ENCODE measurements at regions not wholly inside any gene's neighbourhood (a gene's known extent, or its start where the extent isn't known, plus 50 kb on each side); places are given as distances from the start of the nearest gene placed in this dataset.

GRCh38 chr20:39280875-39281274, 318.7 kb downstream of the DHX35 start:
- DNase-seq, result no peak

- no peak for DNase-seq
These were observed 316.2 kb downstream of the DHX35 start for GRCh38 chr20:39278230-39278788.

GRCh38 chr20:39277185-39277584, 315.0 kb downstream of the DHX35 start:
- no peak for DNase-seq

GRCh38 chr20:39270837-39271604, 308.9 kb downstream of the DHX35 start:
- no peak for DNase-seq

- no peak for DNase-seq
These were observed 307.5 kb downstream of the DHX35 start for GRCh38 chr20:39269493-39270217.

- peak; percentile 20 to 48 for DNase-seq
These were observed 306.9 kb downstream of the DHX35 start for GRCh38 chr20:39268981-39269461.

- no peak for DNase-seq
These were observed 306.4 kb downstream of the DHX35 start for GRCh38 chr20:39268491-39268951.

GRCh38 chr20:39266989-39267388, 304.8 kb downstream of the DHX35 start:
- DNase-seq, result no peak

GRCh38 chr20:39264506-39265172, 302.5 kb downstream of the DHX35 start:
- peak; percentile 47 to 66 for DNase-seq

GRCh38 chr20:39263076-39263475, 300.9 kb downstream of the DHX35 start:
- no peak for DNase-seq

GRCh38 chr20:39259808-39260207, 297.7 kb downstream of the DHX35 start:
- no peak for DNase-seq

GRCh38 chr20:39259010-39259803, 297.1 kb downstream of the DHX35 start:
- DNase-seq, result no peak

GRCh38 chr20:39258253-39258652, 296.1 kb downstream of the DHX35 start:
- no peak for DNase-seq

- no peak for DNase-seq
These were observed 291.1 kb downstream of the DHX35 start for GRCh38 chr20:39253051-39253755.

- no peak for DNase-seq
These were observed 289.9 kb downstream of the DHX35 start for GRCh38 chr20:39252035-39252434.

- no peak for DNase-seq
These were observed 287.7 kb downstream of the DHX35 start for GRCh38 chr20:39249798-39250197.

GRCh38 chr20:39248862-39249485, 286.8 kb downstream of the DHX35 start:
- DNase-seq, result no peak

GRCh38 chr20:39248171-39248861, 286.2 kb downstream of the DHX35 start:
- no peak for DNase-seq

- no peak for DNase-seq
These were observed 284.3 kb downstream of the DHX35 start for GRCh38 chr20:39246436-39246835.

GRCh38 chr20:39245685-39246311, 283.7 kb downstream of the DHX35 start:
- DNase-seq, result no peak
